Trophoblast cell (in vitro differentiated cells and primary cell): ENCODE measurements at regions not wholly inside any gene's neighbourhood (a gene's known extent, or its start where the extent isn't known, plus 50 kb on each side); places are given as distances from the start of the nearest gene placed in this dataset.

Experiments
- DNase-seq, 2 donors: peaks; one replicate each; pipeline ENCODE4 v3.0.0-alpha.2; 2016
- H2AFZ ChIP-seq: 2 replicates; pipeline ENCODE4 v1.6.1; 2013; ENCODE audit warnings: low read length, moderate library complexity, mild to moderate bottlenecking; ENCODE audit not compliant: insufficient read depth, poor library complexity
- H2AK5ac ChIP-seq: 2 replicates; pipeline ENCODE4 v1.6.1; 2013; ENCODE audit warnings: mild to moderate bottlenecking, low read length
- H2BK120ac ChIP-seq: 2 replicates; pipeline ENCODE4 v1.6.1; 2013; ENCODE audit warnings: low read length, mild to moderate bottlenecking, moderate library complexity; ENCODE audit not compliant: insufficient read depth, poor library complexity
- H2BK12ac ChIP-seq: 2 replicates; pipeline ENCODE4 v1.6.1; 2013; ENCODE audit warnings: mild to moderate bottlenecking, low read length, moderate library complexity
- H2BK5ac ChIP-seq: 2 replicates; pipeline ENCODE4 v1.6.1; 2013; ENCODE audit warnings: low read length, low read depth, moderate library complexity, mild to moderate bottlenecking; ENCODE audit not compliant: poor library complexity
- H3K14ac ChIP-seq: 2 replicates; pipeline ENCODE4 v1.6.1; 2013; ENCODE audit warnings: mild to moderate bottlenecking, low read length
- H3K18ac ChIP-seq: 2 replicates; pipeline ENCODE4 v1.6.1; 2013; ENCODE audit warnings: mild to moderate bottlenecking, low read length
- H3K23ac ChIP-seq: 2 replicates; pipeline ENCODE4 v1.6.1; 2013; ENCODE audit warnings: low read length
- H3K27ac ChIP-seq: 2 replicates; pipeline ENCODE4 v1.5.1; 2013; ENCODE audit warnings: low read depth, mild to moderate bottlenecking, inconsistent platforms, low read length, moderate library complexity
- H3K27me3 ChIP-seq: 2 replicates; pipeline ENCODE4 v1.6.1; 2013; ENCODE audit warnings: inconsistent platforms, mild to moderate bottlenecking, low read length, moderate library complexity; ENCODE audit not compliant: insufficient read depth
- H3K36me3 ChIP-seq, 2 experiments: 1 replicate in 1 of 2; 2 replicates in 1 of 2; pipeline ENCODE4 v1.6.1; 2013; ENCODE audit warnings: low read length in 2 of 2, mild to moderate bottlenecking in 2 of 2, moderate library complexity in 1 of 2; ENCODE audit not compliant: insufficient read depth in 2 of 2, control insufficient read depth in 1 of 2
- H3K4ac ChIP-seq: 2 replicates; pipeline ENCODE4 v1.6.1; 2013; ENCODE audit warnings: low read depth, mild to moderate bottlenecking, low read length, moderate library complexity
- H3K4me1 ChIP-seq, 2 experiments: 1 replicate in 1 of 2; 2 replicates in 1 of 2; pipeline ENCODE4 v1.6.1; 2013; ENCODE audit warnings: low read length in 2 of 2, mild to moderate bottlenecking in 2 of 2, moderate library complexity in 1 of 2; ENCODE audit not compliant: insufficient read depth in 2 of 2, control insufficient read depth in 1 of 2
- H3K4me2 ChIP-seq: 2 replicates; pipeline ENCODE4 v1.6.1; 2013; ENCODE audit warnings: inconsistent platforms, mild to moderate bottlenecking, low read length, moderate library complexity
- H3K4me3 ChIP-seq: 2 replicates; pipeline ENCODE4 v1.5.1; 2013; ENCODE audit warnings: mild to moderate bottlenecking, low read depth, low read length, inconsistent platforms
- H3K79me1 ChIP-seq: one replicate; pipeline ENCODE4 v1.6.1; 2013; ENCODE audit warnings: low read length
- H3K79me2 ChIP-seq: 2 replicates; pipeline ENCODE4 v1.6.1; 2013; ENCODE audit warnings: low read length, mild to moderate bottlenecking; ENCODE audit not compliant: control insufficient read depth, insufficient read depth, poor library complexity
- H3K9ac ChIP-seq: 2 replicates; pipeline ENCODE4 v1.6.1; 2013; ENCODE audit warnings: mild to moderate bottlenecking, low read length
- H3K9me3 ChIP-seq: 2 replicates; pipeline ENCODE4 v1.6.1; 2013; ENCODE audit warnings: low read depth, mild to moderate bottlenecking, control low read depth, inconsistent platforms, low read length; ENCODE audit not compliant: insufficient read depth
- H4K12ac ChIP-seq: 2 replicates; pipeline ENCODE4 v1.6.1; 2013; ENCODE audit warnings: low read depth, mild to moderate bottlenecking, low read length, moderate library complexity
- H4K8ac ChIP-seq: 2 replicates; pipeline ENCODE4 v1.6.1; 2013; ENCODE audit warnings: low read depth, mild to moderate bottlenecking, low read length, moderate library complexity
- H4K91ac ChIP-seq: one replicate; pipeline ENCODE4 v1.6.1; 2013; ENCODE audit warnings: low read depth, mild to moderate bottlenecking, low read length, moderate library complexity
- WGBS: extraction: QIAGEN DNeasy Blood & Tissue Kit; methylation state at CpG from one replicate; pipeline ENCODE4 v1.1.7; 2013; ENCODE audit warnings: missing lambda C conversion rate; ENCODE audit not compliant: insufficient read length, insufficient coverage; ENCODE audit errors: extremely low coverage; 5-methylcytosine and 5-hydroxymethylcytosine counted together

GRCh38 chr3:157671656-157672055 lies 168.4 kb upstream of the VEPH1 start:
- Histone ChIP-seq H3K79me2 (no peaks in the 10 kb centered on the region), H3K18ac (no peak overlapping the region), H2AFZ (no peak overlapping the region), H3K4me3 (no peak overlapping the region), H3K79me1 (no peaks in the 10 kb centered on the region), H2BK12ac (no peak overlapping the region), H4K12ac (no peak overlapping the region), H4K8ac (no peak overlapping the region), H2AK5ac (no peak overlapping the region), H3K27ac (no peak overlapping the region), H3K4me2 (no peak overlapping the region), H3K4ac (no peak overlapping the region), H3K36me3 (no peaks in the 10 kb centered on the region), H3K4me1 (no peaks in the 10 kb centered on the region), H3K27me3 (no peaks in the 10 kb centered on the region), H3K9me3 (no peaks in the 10 kb centered on the region), H3K14ac (no peak overlapping the region), H2BK5ac (no peak overlapping the region), H2BK120ac (no peak overlapping the region), H4K91ac (no peak overlapping the region), H3K9ac (no peak overlapping the region), H3K23ac (no peak overlapping the region)
- WGBS = no CpG with 5 or more reads among the region's 3 CpGs
- no peak for DNase-seq

DNA sequence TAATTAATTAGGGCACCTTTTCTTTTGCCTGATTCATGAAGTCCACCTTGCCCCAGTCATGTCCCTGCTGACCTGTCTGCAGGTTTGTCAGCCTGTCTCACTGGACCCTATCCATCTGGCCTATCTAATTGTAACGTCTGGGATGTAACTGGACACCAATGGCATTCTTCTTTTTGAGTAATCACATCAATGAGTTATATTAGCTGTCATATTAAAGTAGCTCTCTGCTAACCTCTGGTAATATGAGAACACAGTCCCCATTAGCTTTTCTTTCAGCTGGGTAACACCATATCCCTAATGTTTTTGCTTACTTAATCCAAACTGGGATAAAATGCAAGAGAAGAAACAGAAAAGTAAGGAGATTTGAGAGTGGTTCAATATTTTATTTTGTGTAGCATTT lies 166.2 kb upstream of the VEPH1 start:
- H2AK5ac ChIP-seq = no peak overlapping the region
- H3K36me3 ChIP-seq = no peaks in the 10 kb centered on the region
- no peak overlapping the region for H2AFZ ChIP-seq
- H3K27me3 ChIP-seq = no peaks in the 10 kb centered on the region
- no peak overlapping the region for H2BK12ac ChIP-seq
- no peak overlapping the region for H4K8ac ChIP-seq
- DNase-seq = no peak
- no peak overlapping the region for H3K4me3 ChIP-seq
- no peak overlapping the region for H4K12ac ChIP-seq
- no CpG with 5 or more reads among the region's 1 CpG for WGBS
- no peaks in the 10 kb centered on the region for H3K9me3 ChIP-seq
- H4K91ac ChIP-seq = no peak overlapping the region
- H3K4me2 ChIP-seq = no peak overlapping the region
- no peak overlapping the region for H3K9ac ChIP-seq
- no peaks in the 10 kb centered on the region for H3K4me1 ChIP-seq
- H3K79me1 ChIP-seq = no peaks in the 10 kb centered on the region
- H3K18ac ChIP-seq = no peak overlapping the region
- no peaks in the 10 kb centered on the region for H3K79me2 ChIP-seq
- H2BK5ac ChIP-seq = no peak overlapping the region
- H3K14ac ChIP-seq = no peak overlapping the region
- no peak overlapping the region for H2BK120ac ChIP-seq
- H3K23ac ChIP-seq = no peak overlapping the region
- no peak overlapping the region for H3K4ac ChIP-seq
- no peak overlapping the region for H3K27ac ChIP-seq

DNA sequence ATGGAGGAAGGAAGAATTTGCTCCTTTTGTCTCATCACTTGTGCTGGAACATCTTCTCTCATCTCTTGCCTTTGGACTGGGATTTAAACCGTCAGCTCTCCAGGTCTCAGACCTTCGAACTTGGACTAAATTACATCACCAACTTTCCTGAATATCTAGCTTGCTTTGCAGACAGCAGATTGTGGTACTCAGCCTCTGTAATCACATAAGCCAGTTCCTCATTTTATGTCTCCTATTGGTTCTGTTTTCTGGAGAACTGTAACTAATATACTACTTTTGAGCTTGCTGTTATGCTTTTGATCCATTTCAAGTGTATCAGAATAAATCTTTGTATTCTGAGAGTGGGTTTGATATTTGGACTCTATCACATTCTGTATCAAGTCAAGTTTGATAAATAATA lies 164.3 kb upstream of the VEPH1 start:
- Histone ChIP-seq H3K27ac (no peak overlapping the region), H3K9ac (no peak overlapping the region), H3K27me3 (no peaks in the 10 kb centered on the region), H3K14ac (no peak overlapping the region), H3K4me3 (no peak overlapping the region), H3K79me1 (no peaks in the 10 kb centered on the region), H3K4me2 (no peak overlapping the region), H4K8ac (no peak overlapping the region), H3K18ac (no peak overlapping the region), H3K4me1 (no peaks in the 10 kb centered on the region), H3K23ac (no peak overlapping the region), H4K91ac (no peak overlapping the region), H3K9me3 (no peaks in the 10 kb centered on the region), H2AFZ (no peak overlapping the region), H2BK5ac (no peak overlapping the region), H3K36me3 (no peaks in the 10 kb centered on the region), H3K4ac (no peak overlapping the region), H3K79me2 (no peaks in the 10 kb centered on the region), H2BK12ac (no peak overlapping the region), H2AK5ac (no peak overlapping the region), H2BK120ac (no peak overlapping the region), H4K12ac (no peak overlapping the region)
- WGBS = no CpG with 5 or more reads among the region's 2 CpGs
- no peak for DNase-seq

- Histone ChIP-seq H2BK5ac (no peak overlapping the region), H3K18ac (no peak overlapping the region), H3K4me3 (no peak overlapping the region), H3K36me3 (no peaks in the 10 kb centered on the region), H2BK12ac (no peak overlapping the region), H4K12ac (no peak overlapping the region), H3K4me1 (no peaks in the 10 kb centered on the region), H4K91ac (no peak overlapping the region), H3K79me1 (no peaks in the 10 kb centered on the region), H3K79me2 (no peaks in the 10 kb centered on the region), H3K14ac (no peak overlapping the region), H2AFZ (no peak overlapping the region), H3K4ac (no peak overlapping the region), H4K8ac (no peak overlapping the region), H3K27me3 (no peaks in the 10 kb centered on the region), H3K9me3 (no peaks in the 10 kb centered on the region), H2BK120ac (no peak overlapping the region), H3K23ac (no peak overlapping the region), H3K4me2 (no peak overlapping the region), H3K27ac (no peak overlapping the region), H3K9ac (no peak overlapping the region), H2AK5ac (no peak overlapping the region)
- no peak for DNase-seq
Observed at GRCh38 chr3:157662171-157662570, 159.0 kb upstream of the VEPH1 start.

DNA sequence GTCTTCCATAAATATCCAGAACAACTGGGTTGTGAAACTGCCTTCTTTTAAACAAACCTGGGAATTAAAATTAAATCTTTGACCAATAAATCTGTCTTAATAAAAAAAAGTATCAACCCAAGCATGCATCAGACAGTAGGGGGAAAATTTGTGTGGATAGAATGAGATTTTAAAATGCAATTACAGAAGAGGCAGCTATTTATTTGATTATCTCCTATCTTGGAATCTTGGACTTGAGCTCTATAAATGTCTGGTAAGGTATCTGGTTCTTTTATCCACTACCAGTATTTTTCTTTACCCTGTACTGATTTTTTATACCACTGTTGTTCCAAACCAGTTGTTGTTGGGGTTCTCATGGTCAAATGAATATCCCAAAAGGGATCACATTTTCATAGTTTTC lies 157.6 kb upstream of the VEPH1 start:
- Histone ChIP-seq H3K79me1 (no peaks in the 10 kb centered on the region), H3K9me3 (no peaks in the 10 kb centered on the region), H4K12ac (no peak overlapping the region), H3K14ac (no peak overlapping the region), H2AK5ac (no peak overlapping the region), H3K27ac (no peak overlapping the region), H3K4me3 (no peak overlapping the region), H3K4ac (no peak overlapping the region), H2AFZ (no peak overlapping the region), H3K79me2 (no peaks in the 10 kb centered on the region), H2BK12ac (no peak overlapping the region), H2BK5ac (no peak overlapping the region), H3K27me3 (no peaks in the 10 kb centered on the region), H3K18ac (no peak overlapping the region), H2BK120ac (no peak overlapping the region), H3K4me2 (no peak overlapping the region), H3K23ac (no peak overlapping the region), H3K36me3 (no peaks in the 10 kb centered on the region), H3K4me1 (no peaks in the 10 kb centered on the region), H3K9ac (no peak overlapping the region), H4K91ac (no peak overlapping the region), H4K8ac (no peak overlapping the region)
- no peak for DNase-seq
